ENCODE measurements at regions not wholly inside any gene's neighbourhood (a gene's known extent, or its start where the extent isn't known, plus 50 kb on each side); places are given as distances from the start of the nearest gene placed in this dataset.
"Not testable (repeated sequence)": the region's sequence is repeated elsewhere in the genome, so short reads cannot be mapped to it uniquely, and the experiment has no call there.

DNA sequence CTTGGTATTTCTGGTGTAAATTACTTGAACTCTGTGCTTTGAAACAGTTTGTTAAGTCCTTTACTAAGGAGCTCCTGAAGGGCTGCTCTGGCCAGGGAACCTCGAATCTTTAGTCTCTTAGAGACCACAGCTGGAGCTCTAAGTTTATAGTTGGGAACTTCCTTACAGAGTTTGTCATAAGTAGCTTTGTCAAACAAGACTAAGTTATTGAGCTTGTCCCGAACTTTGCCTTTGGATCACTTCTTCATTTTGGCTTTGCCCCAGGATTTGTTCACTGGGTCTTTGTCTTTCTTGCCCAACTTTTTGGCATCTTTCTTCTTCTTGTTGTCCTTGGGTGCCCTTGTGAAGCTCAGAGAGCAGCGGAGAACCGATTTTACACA is 64.8 kb downstream of the FAM50B start:
- DNase-seq = peak; percentile 10

GRCh38 chr6:3915076-3915791 is 66.1 kb downstream of the FAM50B start:
- H3K36me3 Mint-ChIP-seq (ENCODE audit: low read depth) = no peaks in the 10 kb centered on the region
- DNase-seq = peak; percentile 14
- H3K9me3 Mint-ChIP-seq = peaks cover 42% of the 10 kb centered on the region

More for the DNA sequence above, 64.8 kb downstream of the FAM50B start:
- Histone ChIP-seq H3K9ac (ENCODE audit: extremely low read depth, low read length, poor library complexity, severe bottlenecking) (no peak overlapping the region), H3K9me3 (ENCODE audit: control insufficient read depth, low read length) (peaks cover 39% of the 10 kb centered on the region), H3K27ac (ENCODE audit: low read depth, low read length) (no peak overlapping the region), H3K4me1 (ENCODE audit: control insufficient read depth, insufficient read depth, low read length) (peaks cover 6% of the 10 kb centered on the region), H3K4me3 (ENCODE audit: low read length) (no peak overlapping the region), H3K36me3 (ENCODE audit: control insufficient read depth, insufficient read depth, low read length) (no peaks in the 10 kb centered on the region), H3K27me3 (ENCODE audit: control insufficient read depth, insufficient read depth, low read length, poor library complexity, severe bottlenecking) (no peaks in the 10 kb centered on the region)
- H3K36me3 Mint-ChIP-seq (ENCODE audit: low read depth) = no peaks in the 10 kb centered on the region
- H3K9me3 Mint-ChIP-seq = peaks cover 36% of the 10 kb centered on the region
- TF ChIP-seq, protein P1, sequence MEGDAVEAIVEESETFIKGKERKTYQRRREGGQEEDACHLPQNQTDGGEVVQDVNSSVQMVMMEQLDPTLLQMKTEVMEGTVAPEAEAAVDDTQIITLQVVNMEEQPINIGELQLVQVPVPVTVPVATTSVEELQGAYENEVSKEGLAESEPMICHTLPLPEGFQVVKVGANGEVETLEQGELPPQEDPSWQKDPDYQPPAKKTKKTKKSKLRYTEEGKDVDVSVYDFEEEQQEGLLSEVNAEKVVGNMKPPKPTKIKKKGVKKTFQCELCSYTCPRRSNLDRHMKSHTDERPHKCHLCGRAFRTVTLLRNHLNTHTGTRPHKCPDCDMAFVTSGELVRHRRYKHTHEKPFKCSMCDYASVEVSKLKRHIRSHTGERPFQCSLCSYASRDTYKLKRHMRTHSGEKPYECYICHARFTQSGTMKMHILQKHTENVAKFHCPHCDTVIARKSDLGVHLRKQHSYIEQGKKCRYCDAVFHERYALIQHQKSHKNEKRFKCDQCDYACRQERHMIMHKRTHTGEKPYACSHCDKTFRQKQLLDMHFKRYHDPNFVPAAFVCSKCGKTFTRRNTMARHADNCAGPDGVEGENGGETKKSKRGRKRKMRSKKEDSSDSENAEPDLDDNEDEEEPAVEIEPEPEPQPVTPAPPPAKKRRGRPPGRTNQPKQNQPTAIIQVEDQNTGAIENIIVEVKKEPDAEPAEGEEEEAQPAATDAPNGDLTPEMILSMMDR (conservative IDR thresholded peaks at IDR 0.05) = no peak
- H3K27ac Mint-ChIP-seq = no peak overlapping the region
- H3K27me3 Mint-ChIP-seq (ENCODE audit: insufficient read depth) = peaks cover 6% of the 10 kb centered on the region
- H3K4me1 Mint-ChIP-seq = peaks cover 10% of the 10 kb centered on the region
- 91% methylated on average over 2 to 4 of the region's 4 CpGs for WGBS, 2 experiments (ENCODE audit: insufficient coverage in 1 of 2, insufficient read length in 1 of 2)
- H3K4me3 Mint-ChIP-seq = no peak overlapping the region

GRCh38 chr6:3916211-3916610 is 67.0 kb downstream of the FAM50B start:
- TF ChIP-seq, protein P1 (conservative IDR thresholded peaks at IDR 0.05) = no peak
- H3K4me1 Mint-ChIP-seq = no peaks in the 10 kb centered on the region
- WGBS, 2 experiments (ENCODE audit: insufficient coverage in 1 of 2, insufficient read length in 1 of 2) = 85 to 88% methylated on average over 1 to 2 of the region's 2 CpGs
- H3K36me3 Mint-ChIP-seq (ENCODE audit: low read depth) = no peaks in the 10 kb centered on the region
- H3K4me3 ChIP-seq (ENCODE audit: low read length) = no peak overlapping the region
- H3K27ac ChIP-seq (ENCODE audit: low read depth, low read length) = no peak overlapping the region
- H3K9me3 Mint-ChIP-seq = peaks cover 42% of the 10 kb centered on the region
- no peak overlapping the region for H3K4me3 Mint-ChIP-seq
- H3K9me3 ChIP-seq (ENCODE audit: control insufficient read depth, low read length) = peaks cover 39% of the 10 kb centered on the region
- H3K36me3 ChIP-seq (ENCODE audit: control insufficient read depth, insufficient read depth, low read length) = no peaks in the 10 kb centered on the region
- H3K9ac ChIP-seq (ENCODE audit: extremely low read depth, low read length, poor library complexity, severe bottlenecking) = no peak overlapping the region
- H3K27me3 Mint-ChIP-seq (ENCODE audit: insufficient read depth) = peaks cover 6% of the 10 kb centered on the region
- H3K4me1 ChIP-seq (ENCODE audit: control insufficient read depth, insufficient read depth, low read length) = no peaks in the 10 kb centered on the region
- DNase-seq = no peak
- H3K27me3 ChIP-seq (ENCODE audit: control insufficient read depth, insufficient read depth, low read length, poor library complexity, severe bottlenecking) = no peaks in the 10 kb centered on the region
- H3K27ac Mint-ChIP-seq = no peak overlapping the region

More at GRCh38 chr6:3915076-3915791, 66.1 kb downstream of the FAM50B start:
- H3K4me3 Mint-ChIP-seq = no peak overlapping the region
- H3K27ac Mint-ChIP-seq = no peak overlapping the region
- Histone ChIP-seq H3K4me3 (ENCODE audit: low read length) (no peak overlapping the region), H3K36me3 (ENCODE audit: control insufficient read depth, insufficient read depth, low read length) (no peaks in the 10 kb centered on the region), H3K27me3 (ENCODE audit: control insufficient read depth, insufficient read depth, low read length, poor library complexity, severe bottlenecking) (no peaks in the 10 kb centered on the region), H3K27ac (ENCODE audit: low read depth, low read length) (no peak overlapping the region), H3K9me3 (ENCODE audit: control insufficient read depth, low read length) (peaks cover 39% of the 10 kb centered on the region), H3K9ac (ENCODE audit: extremely low read depth, low read length, poor library complexity, severe bottlenecking) (no peak overlapping the region), H3K4me1 (ENCODE audit: control insufficient read depth, insufficient read depth, low read length) (no peaks in the 10 kb centered on the region)
- TF ChIP-seq, protein P1 (conservative IDR thresholded peaks at IDR 0.05) = no peak
- WGBS, 2 experiments (ENCODE audit: insufficient coverage in 1 of 2, insufficient read length in 1 of 2) = 92 to 100% methylated on average over 7 to 9 of the region's 9 CpGs
- peaks cover 6% of the 10 kb centered on the region for H3K27me3 Mint-ChIP-seq (ENCODE audit: insufficient read depth)
- H3K4me1 Mint-ChIP-seq = peaks cover 3% of the 10 kb centered on the region

DNA sequence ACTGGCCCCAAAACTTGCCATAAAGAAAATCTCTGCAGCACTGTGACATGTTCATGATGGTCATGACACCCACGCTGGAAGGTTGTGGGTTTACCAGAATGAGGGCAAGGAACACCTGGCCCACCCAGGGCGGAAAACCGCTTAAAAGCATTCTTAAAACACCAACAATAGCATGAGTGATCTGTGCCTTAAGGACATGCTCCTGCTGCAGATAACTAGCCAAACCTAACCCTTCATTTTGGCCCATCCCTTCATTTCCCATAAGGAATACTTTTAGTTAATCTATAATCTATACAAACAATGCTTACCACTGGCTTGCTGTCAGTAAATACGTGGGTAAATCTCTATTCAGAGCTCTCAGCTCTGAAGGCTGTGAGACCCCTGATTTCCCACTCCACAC is 67.6 kb downstream of the FAM50B start:
- not testable (repeated sequence) for H3K27ac Mint-ChIP-seq; H3K4me1 ChIP-seq (ENCODE audit: control insufficient read depth, insufficient read depth, low read length); DNase-seq; H3K27me3 Mint-ChIP-seq (ENCODE audit: insufficient read depth); H3K4me3 Mint-ChIP-seq; H3K4me3 ChIP-seq (ENCODE audit: low read length); H3K36me3 ChIP-seq (ENCODE audit: control insufficient read depth, insufficient read depth, low read length); H3K27ac ChIP-seq (ENCODE audit: low read depth, low read length); H3K36me3 Mint-ChIP-seq (ENCODE audit: low read depth); H3K4me1 Mint-ChIP-seq; H3K9ac ChIP-seq (ENCODE audit: extremely low read depth, low read length, poor library complexity, severe bottlenecking); H3K27me3 ChIP-seq (ENCODE audit: control insufficient read depth, insufficient read depth, low read length, poor library complexity, severe bottlenecking)
- H3K9me3 Mint-ChIP-seq = peaks cover 42% of the 10 kb centered on the region
- H3K9me3 ChIP-seq (ENCODE audit: control insufficient read depth, low read length) = peaks cover 39% of the 10 kb centered on the region
- 93 to 97% methylated on average over 3 to 4 of the region's 4 CpGs for WGBS, 2 experiments (ENCODE audit: insufficient coverage in 1 of 2, insufficient read length in 1 of 2)
